Neuronal stem cell (in vitro differentiated cells): ENCODE measurements at regions not wholly inside any gene's neighbourhood (a gene's known extent, or its start where the extent isn't known, plus 50 kb on each side); places are given as distances from the start of the nearest gene placed in this dataset.
A peak's percentile ranks its signal among the peaks of the same experiment; 100 is the strongest.

ENCODE experiments used
- DNase-seq: peaks from one replicate; pipeline ENCODE4 v3.0.0-alpha.2; 2013; ENCODE audit warnings: low spot score
- H2AFZ ChIP-seq: one replicate; pipeline ENCODE4 v1.6.1; 2013; ENCODE audit warnings: mild to moderate bottlenecking, low read length, inconsistent platforms
- H2AK5ac ChIP-seq: 2 replicates; pipeline ENCODE4 v1.6.1; 2013; ENCODE audit warnings: low read depth, mild to moderate bottlenecking, inconsistent platforms, low read length, moderate library complexity, mixed read lengths
- H2BK120ac ChIP-seq: 2 replicates; pipeline ENCODE4 v1.6.1; 2013; ENCODE audit warnings: low read depth, mild to moderate bottlenecking, inconsistent platforms, low read length, moderate library complexity, mixed read lengths
- H2BK12ac ChIP-seq: one replicate; pipeline ENCODE4 v1.6.1; 2013; ENCODE audit warnings: low read length, inconsistent platforms
- H2BK15ac ChIP-seq: 2 replicates; pipeline ENCODE4 v1.6.1; 2013; ENCODE audit warnings: mild to moderate bottlenecking, low read length, inconsistent platforms, mixed read lengths
- H2BK5ac ChIP-seq: one replicate; pipeline ENCODE4 v1.6.1; 2013; ENCODE audit warnings: inconsistent platforms, mild to moderate bottlenecking, low read length, moderate library complexity
- H3K14ac ChIP-seq: one replicate; pipeline ENCODE4 v1.6.1; 2013; ENCODE audit warnings: low read length, inconsistent platforms
- H3K18ac ChIP-seq: 2 replicates; pipeline ENCODE4 v1.6.1; 2013; ENCODE audit warnings: low read length, inconsistent platforms
- H3K23ac ChIP-seq: 2 replicates; pipeline ENCODE4 v1.6.1; 2013; ENCODE audit warnings: low read depth, mild to moderate bottlenecking, mixed read lengths, low read length, inconsistent platforms; ENCODE audit not compliant: poor library complexity
- H3K27ac ChIP-seq: replicated peaks from 3 replicates; pipeline ENCODE4 v1.5.1; 2013; ENCODE audit warnings: low read length, inconsistent platforms
- H3K27me3 ChIP-seq, 3 experiments: 2 replicates each; pipeline ENCODE4 v1.6.1; 2013; ENCODE audit warnings: low read length in 3 of 3, mild to moderate bottlenecking in 2 of 3, inconsistent platforms in 1 of 3, low read depth in 1 of 3, mixed read lengths in 1 of 3, moderate library complexity in 1 of 3; ENCODE audit not compliant: control insufficient read depth in 3 of 3, insufficient read depth in 3 of 3
- H3K36me3 ChIP-seq, 2 donors: replicated peaks in 1 of 2; 2 replicates each; pipeline ENCODE4 v1.6.1; 2013; ENCODE audit warnings: low read length in 2 of 2; ENCODE audit not compliant: control insufficient read depth in 2 of 2, insufficient read depth in 2 of 2
- H3K4ac ChIP-seq: 2 replicates; pipeline ENCODE4 v1.6.1; 2013; ENCODE audit warnings: inconsistent platforms, mild to moderate bottlenecking, low read length, moderate library complexity
- H3K4me1 ChIP-seq, 2 donors: 1 replicate in 1 of 2; 2 replicates in 1 of 2; pipeline ENCODE4 v1.6.1; 2013; ENCODE audit warnings: low read length in 2 of 2, low read depth in 1 of 2; ENCODE audit not compliant: control insufficient read depth in 2 of 2, insufficient read depth in 1 of 2
- H3K4me2 ChIP-seq: one replicate; pipeline ENCODE4 v1.6.1; 2013; ENCODE audit warnings: mild to moderate bottlenecking, low read length, inconsistent platforms; ENCODE audit not compliant: insufficient read depth, poor library complexity, severe bottlenecking
- H3K4me3 ChIP-seq, 2 donors: 2 replicates each; pipeline ENCODE4 v1.5.1; 2013; ENCODE audit warnings: low read length in 2 of 2, mild to moderate bottlenecking in 2 of 2, inconsistent platforms in 1 of 2, moderate library complexity in 1 of 2
- H3K79me1 ChIP-seq: one replicate; pipeline ENCODE4 v1.6.1; 2013; ENCODE audit warnings: low read depth, mild to moderate bottlenecking, inconsistent platforms, low read length, moderate library complexity
- H3K9ac ChIP-seq: one replicate; pipeline ENCODE4 v1.6.1; 2013; ENCODE audit warnings: mild to moderate bottlenecking, low read depth, low read length, inconsistent platforms; ENCODE audit not compliant: poor library complexity
- H3K9me3 ChIP-seq, 2 donors: replicated peaks in 1 of 2; 2 replicates each; pipeline versions ENCODE3 to v1.6.1; 2013; ENCODE audit warnings: low read length in 2 of 2, mild to moderate bottlenecking in 2 of 2, inconsistent platforms in 1 of 2, low read depth in 1 of 2, mixed read lengths in 1 of 2, moderate library complexity in 1 of 2; ENCODE audit not compliant: control insufficient read depth in 2 of 2, insufficient read depth in 1 of 2
- H4K8ac ChIP-seq: one replicate; pipeline ENCODE4 v1.6.1; 2013; ENCODE audit warnings: low read depth, mild to moderate bottlenecking, inconsistent platforms, low read length, moderate library complexity
- H4K91ac ChIP-seq: one replicate; pipeline ENCODE4 v1.6.1; 2013; ENCODE audit warnings: low read length, low read depth, mild to moderate bottlenecking, inconsistent platforms; ENCODE audit not compliant: poor library complexity
- WGBS, 2 donors: extraction: QIAGEN DNeasy Blood & Tissue Kit; methylation state at CpG; one replicate each; pipeline ENCODE4 v1.1.7; 2013; ENCODE audit warnings: missing lambda C conversion rate in 2 of 2, mixed read lengths in 1 of 2; ENCODE audit not compliant: insufficient read length in 2 of 2, insufficient replicate concordance in 1 of 2; ENCODE audit errors: extremely low coverage in 2 of 2; 5-methylcytosine and 5-hydroxymethylcytosine counted together

DNA sequence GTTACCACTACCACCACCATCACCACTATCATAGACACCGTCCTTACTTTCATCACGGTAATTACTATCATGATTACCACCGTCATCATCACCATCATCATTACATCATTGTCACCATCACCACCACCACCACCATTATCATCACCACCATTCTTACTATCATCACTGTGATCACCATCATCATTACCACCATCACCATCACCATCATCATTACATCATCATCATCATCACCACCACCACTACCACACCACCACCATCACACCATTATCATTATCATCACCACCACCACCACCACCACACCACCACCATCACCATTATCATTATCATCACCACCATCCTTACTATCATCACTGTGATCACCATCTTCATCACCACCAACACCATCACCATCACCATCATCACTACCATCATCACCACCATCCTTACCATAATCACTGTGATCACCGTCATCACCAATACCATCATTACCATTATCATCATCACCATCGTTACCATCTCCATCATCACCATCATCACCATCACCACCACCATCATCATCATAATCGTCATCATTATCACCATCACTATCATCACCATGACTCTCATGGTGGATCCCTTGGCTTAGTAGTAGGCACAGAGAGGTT is 244.4 kb upstream of the C1orf174 start:
- no peak overlapping the region for H3K27ac ChIP-seq
- peaks cover 0 to 10% (median 0%) of the 10 kb centered on the region in 3 experiments for H3K27me3 ChIP-seq
- WGBS, 2 donors = 100% methylated on average over 2 to 3 of the region's 6 CpGs
- H3K4me1 ChIP-seq = peaks cover 0 to 3% of the 10 kb centered on the region in 2 donors
- no peak overlapping the region for H3K4me3 ChIP-seq
- H3K14ac ChIP-seq = no peak overlapping the region
- no peak overlapping the region for H3K4ac ChIP-seq
- no peak for DNase-seq
- no peaks in the 10 kb centered on the region for H3K36me3 ChIP-seq
- no peaks in the 10 kb centered on the region for H3K79me1 ChIP-seq
- H4K91ac ChIP-seq = peak overlapping the region; percentile 34
- no peak overlapping the region for H3K18ac ChIP-seq
- no peak overlapping the region for H3K4me2 ChIP-seq
- peak overlapping the region; percentile 0 for H3K23ac ChIP-seq
- H4K8ac ChIP-seq = no peak overlapping the region
- no peaks in the 10 kb centered on the region for H3K9me3 ChIP-seq
- no peak overlapping the region for H2AK5ac ChIP-seq
- H2BK12ac ChIP-seq = no peak overlapping the region
- no peak overlapping the region for H2BK15ac ChIP-seq
- no peak overlapping the region for H2AFZ ChIP-seq
- no peak overlapping the region for H3K9ac ChIP-seq
- no peak overlapping the region for H2BK120ac ChIP-seq
- H2BK5ac ChIP-seq = no peak overlapping the region

DNA sequence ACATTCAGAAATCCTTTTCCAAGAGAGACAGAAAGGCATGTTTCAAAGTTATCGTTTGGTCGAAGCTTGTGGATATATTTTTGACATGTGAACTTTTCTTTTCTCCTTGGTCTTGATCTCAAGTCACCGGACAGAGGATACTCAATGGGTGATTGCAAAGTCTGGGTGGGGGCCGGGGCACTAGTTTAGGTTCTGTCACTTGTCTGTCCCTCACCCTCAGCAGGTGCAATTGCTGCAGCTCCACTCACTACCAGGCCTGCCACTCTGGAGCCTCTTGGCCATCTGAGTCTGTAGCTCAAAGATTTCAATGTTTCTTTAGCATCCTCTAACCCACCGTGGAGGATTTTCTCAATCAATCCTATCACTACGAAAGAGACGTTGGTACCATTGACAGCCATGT is 246.0 kb upstream of the C1orf174 start:
- no CpG with 5 or more reads among the region's 7 CpGs for WGBS, 2 donors
- Histone ChIP-seq H2BK5ac (no peak overlapping the region), H3K23ac (no peak overlapping the region), H3K18ac (no peak overlapping the region), H3K27me3 (peaks cover 0 to 21% (median 0%) of the 10 kb centered on the region in 3 experiments), H3K14ac (no peak overlapping the region), H2AK5ac (no peak overlapping the region), H3K79me1 (no peaks in the 10 kb centered on the region), H2BK15ac (no peak overlapping the region), H3K4me1 (peaks cover 0 to 9% of the 10 kb centered on the region in 2 donors), H3K4me2 (no peak overlapping the region), H3K4me3 (no peak overlapping the region), H3K4ac (no peak overlapping the region), H2AFZ (no peak overlapping the region), H3K9ac (no peak overlapping the region), H3K36me3 (no peaks in the 10 kb centered on the region), H4K91ac (no peak overlapping the region), H3K9me3 (no peaks in the 10 kb centered on the region), H2BK12ac (no peak overlapping the region), H2BK120ac (no peak overlapping the region), H3K27ac (no peak overlapping the region), H4K8ac (no peak overlapping the region)
- no peak for DNase-seq

DNA sequence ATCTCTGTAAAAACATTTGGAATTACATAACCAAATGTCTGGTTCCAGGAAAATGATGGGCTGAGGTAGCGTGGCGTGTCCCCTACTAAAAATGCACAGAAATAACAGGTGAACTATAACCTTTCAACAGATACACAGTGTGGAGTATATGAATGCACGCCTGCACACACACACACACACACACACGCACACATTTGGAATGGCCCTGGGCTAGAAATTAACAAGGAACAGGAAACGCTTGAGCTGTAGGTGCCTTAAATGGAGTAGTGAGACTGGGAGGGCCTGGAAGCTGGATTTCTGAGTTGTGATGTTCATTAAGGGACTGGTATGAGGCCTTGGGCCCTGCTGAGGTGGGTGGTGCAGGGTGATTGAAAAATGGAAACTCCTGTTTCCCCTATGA is 246.5 kb upstream of the C1orf174 start:
- no peak overlapping the region for H3K4ac ChIP-seq

DNA sequence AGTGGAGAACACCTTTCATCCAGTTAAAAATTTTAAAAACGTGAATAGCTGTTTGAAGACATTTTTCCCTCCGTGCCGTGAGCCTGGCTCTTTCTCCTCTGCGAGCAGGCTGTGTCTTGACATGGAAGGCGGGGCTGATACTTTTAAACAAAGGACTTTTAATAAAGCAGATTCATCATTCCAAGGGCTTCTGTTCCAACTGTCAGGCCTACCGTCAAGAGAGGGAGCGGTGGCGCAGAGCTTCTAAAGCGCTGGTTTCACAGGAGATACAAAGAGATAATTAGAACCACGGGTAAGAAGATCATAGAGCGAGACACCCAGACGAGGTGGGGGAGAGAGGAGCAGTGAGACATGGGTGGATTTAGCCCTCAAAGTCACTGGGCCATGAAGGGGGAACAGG is 247.4 kb upstream of the C1orf174 start:
- Histone ChIP-seq H2BK120ac (no peak overlapping the region), H3K27me3 (peaks cover 0 to 21% (median 0%) of the 10 kb centered on the region in 3 experiments), H4K8ac (no peak overlapping the region), H3K9ac (no peak overlapping the region), H3K79me1 (no peaks in the 10 kb centered on the region), H3K36me3 (no peaks in the 10 kb centered on the region), H3K23ac (no peak overlapping the region), H3K18ac (no peak overlapping the region), H3K9me3 (no peaks in the 10 kb centered on the region), H2BK12ac (no peak overlapping the region), H2BK5ac (no peak overlapping the region), H3K4me2 (no peak overlapping the region), H3K4ac (no peak overlapping the region), H3K27ac (no peak overlapping the region), H3K14ac (no peak overlapping the region), H4K91ac (no peak overlapping the region), H3K4me1 (peaks cover 0 to 9% of the 10 kb centered on the region in 2 donors), H2AK5ac (no peak overlapping the region), H3K4me3 (no peak overlapping the region), H2AFZ (no peak overlapping the region), H2BK15ac (no peak overlapping the region)
- no peak for DNase-seq
- no CpG with 5 or more reads among the region's 12 CpGs for WGBS, 2 donors

More for the DNA sequence above, 246.5 kb upstream of the C1orf174 start:
- no peaks in the 10 kb centered on the region for H3K36me3 ChIP-seq
- no peak overlapping the region for H3K4me3 ChIP-seq
- no peak overlapping the region for H2BK120ac ChIP-seq
- H2AK5ac ChIP-seq = no peak overlapping the region
- no peak overlapping the region for H2AFZ ChIP-seq
- H3K9ac ChIP-seq = no peak overlapping the region
- no peak overlapping the region for H3K27ac ChIP-seq
- no peak overlapping the region for H3K4me2 ChIP-seq
- no peak for DNase-seq
- H3K79me1 ChIP-seq = no peaks in the 10 kb centered on the region
- no peak overlapping the region for H3K14ac ChIP-seq
- H3K27me3 ChIP-seq = peaks cover 0 to 21% (median 0%) of the 10 kb centered on the region in 3 experiments
- H3K9me3 ChIP-seq = no peaks in the 10 kb centered on the region
- no peak overlapping the region for H4K8ac ChIP-seq
- no peak overlapping the region for H2BK5ac ChIP-seq
- no peak overlapping the region for H4K91ac ChIP-seq
- WGBS, 2 donors = no CpG with 5 or more reads among the region's 5 CpGs
- H3K4me1 ChIP-seq = peaks cover 0 to 9% of the 10 kb centered on the region in 2 donors
- no peak overlapping the region for H2BK12ac ChIP-seq
- no peak overlapping the region for H3K23ac ChIP-seq
- no peak overlapping the region for H3K18ac ChIP-seq
- H2BK15ac ChIP-seq = no peak overlapping the region
